IMR-90 (cell line): ENCODE measurements at regions not wholly inside any gene's neighbourhood (a gene's known extent, or its start where the extent isn't known, plus 50 kb on each side); places are given as distances from the start of the nearest gene placed in this dataset.

ENCODE experiments used
- ATAC-seq: fragments of 200-7000 bp; cut with Tn5 transposase; 2 replicates; pipeline ENCODE4 v1.9.1; 2020; ENCODE audit warnings: low read depth, mild to moderate bottlenecking, moderate library complexity
- BruUV-seq: library from RNA; stranded (reverse); fragments of 400-500 nt; replicated peaks from 2 replicates; lab custom pipeline; 2021; lab: Mats Ljungman, UMichigan
- CTCF ChIA-PET: fragments of 300-600 bp; formaldehyde crosslinking; extraction: SDS; loops from one replicate; lab custom pipeline; 2021; ENCODE audit warnings: antibody characterized with exemption; lab: Yijun Ruan, JAX
- POLR2A ChIA-PET: fragments of 300-600 bp; sonication (Branson Sonifier 250); formaldehyde crosslinking; loops from one replicate; lab custom pipeline; 2022; ENCODE audit warnings: antibody characterized with exemption; ENCODE audit not compliant: unreplicated experiment; lab: Charles Lee
- DNase-seq: peaks from one replicate; pipeline ENCODE4 v3.0.0; 2013
- H2AFZ ChIP-seq: replicated peaks from 2 replicates; pipeline ENCODE3; 2013; ENCODE audit warnings: low read length, mild to moderate bottlenecking; ENCODE audit not compliant: poor library complexity
- H2AK5ac ChIP-seq: 2 replicates; pipeline ENCODE4 v1.6.1; 2013; ENCODE audit warnings: low read depth, low read length, inconsistent platforms
- H2AK9ac ChIP-seq: replicated peaks from 2 replicates; pipeline ENCODE3; 2013; ENCODE audit warnings: mild to moderate bottlenecking, low read depth, low read length, moderate library complexity; ENCODE audit not compliant: poor library complexity
- H2BK120ac ChIP-seq: 2 replicates; pipeline ENCODE4 v1.6.1; 2013; ENCODE audit warnings: low read depth, low read length, inconsistent platforms
- H2BK15ac ChIP-seq: 3 replicates; pipeline ENCODE4 v1.6.1; 2013; ENCODE audit warnings: low read depth, low read length, inconsistent platforms
- H2BK20ac ChIP-seq: 2 replicates; pipeline ENCODE4 v1.6.1; 2013; ENCODE audit warnings: low read depth, mild to moderate bottlenecking, inconsistent platforms, low read length, moderate library complexity
- H2BK5ac ChIP-seq: 2 replicates; pipeline ENCODE4 v1.6.1; 2013; ENCODE audit warnings: mild to moderate bottlenecking, low read depth, low read length, inconsistent platforms; ENCODE audit not compliant: poor library complexity, severe bottlenecking
- H3K14ac ChIP-seq: replicated peaks from 2 replicates; pipeline ENCODE4 v1.6.1; 2013; ENCODE audit warnings: low read depth, low read length, inconsistent platforms
- H3K18ac ChIP-seq: 2 replicates; pipeline ENCODE4 v1.6.1; 2013; ENCODE audit warnings: low read depth, low read length, control low read depth
- H3K23ac ChIP-seq: 2 replicates; pipeline ENCODE4 v1.6.1; 2013; ENCODE audit warnings: low read depth, low read length, inconsistent platforms
- H3K27ac ChIP-seq: 2 replicates; pipeline ENCODE4 v1.5.1; 2013; ENCODE audit warnings: mild to moderate bottlenecking, control low read depth, low read length; ENCODE audit not compliant: insufficient read depth
- H3K27me3 ChIP-seq: 2 replicates; pipeline ENCODE4 v1.6.1; 2013; ENCODE audit warnings: low read length; ENCODE audit not compliant: control insufficient read depth, insufficient read depth
- H3K36me3 ChIP-seq: 2 replicates; pipeline ENCODE4 v1.6.1; 2013; ENCODE audit warnings: low read length, mixed read lengths; ENCODE audit not compliant: control insufficient read depth, insufficient read depth
- H3K4ac ChIP-seq: 2 replicates; pipeline ENCODE4 v1.6.1; 2013; ENCODE audit warnings: low read depth, low read length, inconsistent platforms
- H3K4me1 ChIP-seq: 2 replicates; pipeline ENCODE4 v1.6.1; 2013; ENCODE audit warnings: low read length, mixed read lengths; ENCODE audit not compliant: control insufficient read depth, insufficient read depth
- H3K4me2 ChIP-seq: 2 replicates; pipeline ENCODE4 v1.6.1; 2013; ENCODE audit warnings: low read depth, mild to moderate bottlenecking, control low read depth, low read length, moderate library complexity
- H3K4me3 ChIP-seq: 2 replicates; pipeline ENCODE4 v1.5.1; 2013; ENCODE audit warnings: low read depth, mild to moderate bottlenecking, control low read depth, low read length, moderate library complexity; ENCODE audit not compliant: insufficient read depth
- H3K56ac ChIP-seq: 2 replicates; pipeline ENCODE4 v1.6.1; 2013; ENCODE audit warnings: low read length, inconsistent platforms; ENCODE audit not compliant: insufficient read depth; ENCODE audit errors: extremely low read depth
- H3K79me1 ChIP-seq, 2 experiments: 2 replicates each; pipeline ENCODE4 v1.6.1; 2013; ENCODE audit warnings: low read length in 2 of 2, inconsistent platforms in 1 of 2, low read depth in 1 of 2
- H3K9ac ChIP-seq: 2 replicates; pipeline ENCODE4 v1.6.1; 2013; ENCODE audit warnings: low read depth, low read length, control low read depth
- H3K9me1 ChIP-seq: 2 replicates; pipeline ENCODE4 v1.6.1; 2013; ENCODE audit warnings: low read length, inconsistent platforms; ENCODE audit not compliant: insufficient read depth
- H3K9me3 ChIP-seq: 2 replicates; pipeline ENCODE4 v1.6.1; 2013; ENCODE audit warnings: low read length; ENCODE audit not compliant: control insufficient read depth, insufficient read depth
- H4K20me1 ChIP-seq: 2 replicates; pipeline ENCODE4 v1.6.1; 2013; ENCODE audit warnings: low read length, inconsistent platforms; ENCODE audit not compliant: insufficient read depth
- H4K5ac ChIP-seq: 2 replicates; pipeline ENCODE4 v1.6.1; 2013; ENCODE audit warnings: mild to moderate bottlenecking, low read depth, low read length, control low read depth
- H4K8ac ChIP-seq, 2 experiments: 2 replicates each; pipeline ENCODE4 v1.6.1; 2013; ENCODE audit warnings: low read depth in 2 of 2, low read length in 2 of 2, control low read depth in 1 of 2, inconsistent platforms in 1 of 2
- H4K91ac ChIP-seq: 2 replicates; pipeline ENCODE4 v1.6.1; 2013; ENCODE audit warnings: low read depth, low read length, inconsistent platforms; ENCODE audit not compliant: insufficient read depth
- BHLHE40 ChIP-seq: fragments of 150-350 bp; IDR thresholded peaks from 2 replicates; pipeline ENCODE4 v1.6.1; 2016; ENCODE audit warnings: mild to moderate bottlenecking, low read depth, low read length
- MAFK ChIP-seq: IDR thresholded peaks from 2 replicates; pipeline ENCODE4 v1.6.1; 2012; ENCODE audit warnings: low read depth, low read length, improper control_type of control experiment
- MAZ ChIP-seq: IDR thresholded peaks from 2 replicates; pipeline ENCODE4 v1.6.1; 2012; ENCODE audit warnings: low read depth, mild to moderate bottlenecking, low read length, improper control_type of control experiment, moderate library complexity, borderline replicate concordance
- MXI1 ChIP-seq: IDR thresholded peaks from 2 replicates; pipeline ENCODE4 v1.6.1; 2012; ENCODE audit warnings: low read depth, mild to moderate bottlenecking, low read length, moderate library complexity, borderline replicate concordance
- NFE2L2 ChIP-seq: fragments of 150-350 bp; IDR thresholded peaks from 2 replicates; pipeline ENCODE4 v1.6.1; 2016; ENCODE audit warnings: low read depth, mild to moderate bottlenecking, low read length
- POLR2A ChIP-seq: IDR thresholded peaks from 2 replicates; pipeline ENCODE4 v1.6.1; 2012; ENCODE audit warnings: mild to moderate bottlenecking, low read depth, low read length
- RCOR1 ChIP-seq: IDR thresholded peaks from 2 replicates; pipeline ENCODE4 v1.6.1; 2012; ENCODE audit warnings: mild to moderate bottlenecking, low read length, improper control_type of control experiment; ENCODE audit not compliant: insufficient replicate concordance
- RFX5 ChIP-seq: IDR thresholded peaks from 2 replicates; pipeline ENCODE4 v1.8.0; 2012; ENCODE audit warnings: low read depth, mild to moderate bottlenecking, low read length, moderate library complexity
- SMC3 ChIP-seq: fragments of 150-350 bp; IDR thresholded peaks from 2 replicates; pipeline ENCODE4 v1.6.1; 2016; ENCODE audit warnings: low read depth, mild to moderate bottlenecking, antibody characterized with exemption, low read length, moderate library complexity
- USF2 ChIP-seq: fragments of 150-350 bp; IDR thresholded peaks from 2 replicates; pipeline ENCODE4 v1.6.1; 2017; ENCODE audit warnings: mild to moderate bottlenecking, antibody characterized with exemption, low read length, low read depth
- WGBS, 2 experiments: methylation state at CpG; one replicate each; pipeline versions ENCODE4 v1.1.5 to v1.1.7; 2013; ENCODE audit warnings: missing lambda C conversion rate in 2 of 2; ENCODE audit not compliant: insufficient read length in 1 of 2; ENCODE audit errors: extremely low coverage in 2 of 2; 5-methylcytosine and 5-hydroxymethylcytosine counted together
- dilution Hi-C: fragments of 300-500 bp; cut with HindIII; formaldehyde crosslinking; loops from one replicate; pipeline ENCODE4 v1.14.3; 2018; ENCODE audit warnings: low sequenced_read_pairs; ENCODE audit not compliant: unreplicated experiment
- in situ Hi-C: fragments of 300-500 bp; cut with MboI; formaldehyde crosslinking; loops from 3 replicates; pipeline ENCODE4 v1.14.3; 2019; ENCODE audit warnings: low sequenced_read_pairs, inconsistent platforms, mixed read lengths
- intact Hi-C: fragments of 100-400 bp; cut with micrococcal nuclease; formaldehyde crosslinking; loops from 2 replicates; pipeline ENCODE4 v1.10.0; 2022

DNA sequence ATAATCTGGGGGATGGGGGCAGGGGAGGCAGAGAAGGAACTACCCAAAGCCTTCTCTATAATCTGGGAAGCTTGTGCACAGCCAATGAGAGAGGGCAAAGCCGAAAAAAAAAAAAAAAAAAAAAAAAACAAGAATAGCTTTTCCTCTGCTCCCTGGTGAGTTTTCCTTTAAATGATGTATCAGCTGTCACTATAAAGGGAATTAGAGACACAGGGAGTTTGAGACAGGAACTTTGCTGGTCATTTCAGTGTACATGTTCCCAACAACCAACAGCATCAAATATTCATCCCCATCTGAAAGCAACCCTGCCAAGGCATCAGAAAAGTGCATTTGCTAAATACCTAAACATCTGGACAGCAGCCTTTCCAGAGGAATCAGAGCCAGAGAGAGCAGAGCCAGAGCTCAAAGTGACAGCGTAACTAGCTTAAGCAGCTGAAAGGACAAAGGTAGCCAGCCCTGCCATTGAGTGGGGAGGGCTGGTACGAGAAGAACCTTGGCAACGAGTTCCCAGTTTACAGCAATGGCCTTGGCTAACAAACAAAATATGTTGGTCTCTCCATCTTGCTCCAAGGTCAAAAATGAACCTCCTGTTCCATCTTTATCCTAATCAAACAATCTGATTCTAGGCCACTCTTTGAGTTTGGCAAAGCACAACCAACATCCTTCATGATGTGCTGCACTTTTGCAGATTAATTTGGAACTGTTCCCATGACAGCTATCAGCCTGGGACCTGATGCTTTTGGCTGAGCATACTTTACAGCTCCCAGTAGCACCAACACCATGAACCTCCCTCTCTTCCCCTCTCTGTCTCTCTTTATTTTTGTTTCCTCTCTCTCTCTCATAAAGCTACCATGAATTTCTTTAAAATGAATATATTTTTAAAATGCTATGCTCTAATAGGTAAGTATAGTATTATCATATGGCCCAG, 143.7 kb upstream of the GNAO1 start (continued):
- TF ChIP-seq RCOR1 = no peak

- WGBS, 2 experiments = 30% methylated on average over 2 of the region's 4 CpGs; no CpG with 5 or more reads in 1 of the 2 experiments
- dilution Hi-C loops (no loop called here), in situ Hi-C loops (no loop called here), intact Hi-C loops (no loop called here)
- Histone ChIP-seq H3K4ac (no peak overlapping the region), H3K4me1 (no peaks in the 10 kb centered on the region), H3K27me3 (no peaks in the 10 kb centered on the region), H3K36me3 (no peaks in the 10 kb centered on the region), H3K23ac (no peak overlapping the region), H3K18ac (no peak overlapping the region), H3K9me3 (no peaks in the 10 kb centered on the region), H3K27ac (no peak overlapping the region), H4K91ac (no peak overlapping the region), H3K9me1 (no peaks in the 10 kb centered on the region), H3K79me1 (no peaks in the 10 kb centered on the region), H3K14ac (no peak overlapping the region), H3K4me3 (no peak overlapping the region), H2BK5ac (no peak overlapping the region), H2AK9ac (no peak overlapping the region), H2AK5ac (no peak overlapping the region), H3K9ac (no peak overlapping the region), H2BK20ac (no peak overlapping the region), H4K20me1 (no peaks in the 10 kb centered on the region), H3K4me2 (no peak overlapping the region), H2AFZ (no peak overlapping the region), H2BK15ac (no peak overlapping the region), H4K5ac (no peak overlapping the region), H2BK120ac (no peak overlapping the region), H4K8ac (no peak overlapping the region), H3K56ac (no peak overlapping the region)
- TF ChIP-seq BHLHE40 (no peak), SMC3 (no peak), MAZ (no peak), MXI1 (no peak), POLR2A (no peak), MAFK (no peak), RFX5 (no peak), NFE2L2 (no peak), USF2 (no peak)
- no peak for ATAC-seq
- ChIA-PET POLR2A (no interaction called here), CTCF (no interaction called here)
- DNase-seq = no peak
- no TSS peak for BruUV-seq
These were observed 148.9 kb upstream of the GNAO1 start for GRCh38 chr16:56042416-56042815.
